Hepatocyte (in vitro differentiated cells): ENCODE measurements at regions not wholly inside any gene's neighbourhood (a gene's known extent, or its start where the extent isn't known, plus 50 kb on each side); places are given as distances from the start of the nearest gene placed in this dataset.

Source experiments
- DNase-seq: peaks from one replicate; pipeline ENCODE4 v3.0.0-alpha.2; 2016; ENCODE audit warnings: low spot score
- H2AFZ ChIP-seq: fragments of 200-600 bp; sonication (generic); 2 replicates; pipeline ENCODE4 v1.6.0; 2016; ENCODE audit warnings: antibody characterized with exemption, mild to moderate bottlenecking
- H3K27ac ChIP-seq: fragments of 200-600 bp; sonication (generic); 2 replicates; pipeline ENCODE4 v1.5.1; 2016; ENCODE audit warnings: mild to moderate bottlenecking
- H3K27me3 ChIP-seq: fragments of 200-600 bp; sonication (generic); 2 replicates; pipeline ENCODE4 v1.6.1; 2016
- H3K36me3 ChIP-seq: fragments of 200-600 bp; sonication (generic); replicated peaks from 2 replicates; pipeline ENCODE4 v1.5.1; 2016; ENCODE audit warnings: low read depth; ENCODE audit not compliant: insufficient read depth
- H3K4me1 ChIP-seq: fragments of 200-600 bp; sonication (generic); 2 replicates; pipeline ENCODE4 v1.5.1; 2016; ENCODE audit warnings: mild to moderate bottlenecking, moderate library complexity; ENCODE audit not compliant: insufficient read depth
- H3K4me2 ChIP-seq: fragments of 200-600 bp; sonication (generic); 2 replicates; pipeline ENCODE4 v1.6.0; 2016
- H3K4me3 ChIP-seq: fragments of 200-600 bp; sonication (generic); 2 replicates; pipeline ENCODE4 v1.5.1; 2016; ENCODE audit warnings: mild to moderate bottlenecking
- H3K79me2 ChIP-seq: fragments of 200-600 bp; sonication (generic); 2 replicates; pipeline ENCODE4 v1.6.0; 2017; ENCODE audit warnings: mild to moderate bottlenecking
- H3K9me2 ChIP-seq: fragments of 200-600 bp; sonication (generic); replicated peaks from 2 replicates; pipeline ENCODE4 v1.6.0; 2017; ENCODE audit warnings: mild to moderate bottlenecking; ENCODE audit not compliant: insufficient read depth
- H3K9me3 ChIP-seq: fragments of 200-600 bp; sonication (generic); 2 replicates; pipeline ENCODE4 v1.5.1; 2016; ENCODE audit warnings: low read depth, mild to moderate bottlenecking
- H4K20me1 ChIP-seq: fragments of 200-600 bp; sonication (generic); 2 replicates; pipeline ENCODE4 v1.6.0; 2016; ENCODE audit warnings: mild to moderate bottlenecking; ENCODE audit not compliant: insufficient read depth, poor library complexity, severe bottlenecking
- CTCF ChIP-seq: fragments of 200-600 bp; sonication (generic); IDR thresholded peaks from 2 replicates; pipeline ENCODE4 v1.5.1; 2016; ENCODE audit warnings: antibody characterized with exemption, mild to moderate bottlenecking; ENCODE audit not compliant: poor library complexity
- EZH2 ChIP-seq: fragments of 200-600 bp; sonication (generic); IDR thresholded peaks from 2 replicates; pipeline ENCODE4 v1.6.1; 2016; ENCODE audit warnings: antibody characterized with exemption, mild to moderate bottlenecking, borderline replicate concordance
- EZH2phosphoT487 ChIP-seq: fragments of 200-600 bp; sonication (generic); IDR thresholded peaks from one replicate; pipeline ENCODE4 v1.6.1; 2018; ENCODE audit warnings: antibody characterized with exemption, mild to moderate bottlenecking, low read depth, moderate library complexity; ENCODE audit not compliant: unreplicated experiment, severe bottlenecking
- WGBS: methylation state at CpG from one replicate; pipeline ENCODE4 v1.1.6; 2016; ENCODE audit warnings: low lambda C conversion rate; ENCODE audit errors: missing lambda C conversion rate; 5-methylcytosine and 5-hydroxymethylcytosine counted together

DNA sequence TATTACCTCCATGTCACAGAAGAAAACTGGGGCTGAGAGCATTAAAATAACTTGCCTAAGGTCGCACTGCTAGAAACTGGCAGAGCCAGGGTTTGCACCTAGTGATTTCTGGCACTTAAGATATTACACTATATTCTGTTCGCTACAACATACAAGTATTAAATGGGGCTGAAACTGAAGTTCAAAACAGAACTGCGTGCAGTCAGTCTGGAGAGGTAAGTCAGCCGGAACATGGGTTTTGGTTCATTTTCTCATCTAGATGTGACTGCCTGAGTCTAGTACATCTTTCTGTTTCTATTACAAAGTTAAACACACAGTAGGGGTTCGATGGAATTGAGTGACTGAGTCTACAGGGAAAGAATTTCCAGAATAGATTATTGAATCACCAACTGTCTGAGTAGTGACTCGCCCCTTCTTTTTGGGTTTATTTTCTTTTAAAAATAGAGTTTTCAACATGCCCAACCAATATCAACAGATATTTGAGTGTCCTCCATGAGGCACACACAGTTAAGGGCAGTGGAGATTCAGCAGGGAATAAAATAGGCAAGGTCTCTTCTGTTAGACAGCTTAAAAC is 150.8 kb downstream of the RNF152 start:
- Histone ChIP-seq H4K20me1 (no peaks in the 10 kb centered on the region), H3K36me3 (no peaks in the 10 kb centered on the region), H3K9me2 (no peaks in the 10 kb centered on the region), H3K27ac (no peak overlapping the region), H2AFZ (no peak overlapping the region), H3K4me2 (no peak overlapping the region), H3K79me2 (no peaks in the 10 kb centered on the region), H3K27me3 (no peaks in the 10 kb centered on the region), H3K9me3 (no peaks in the 10 kb centered on the region), H3K4me1 (no peaks in the 10 kb centered on the region), H3K4me3 (no peak overlapping the region)
- no peak for DNase-seq
- WGBS = 61% methylated on average over 6 of the region's 6 CpGs
- TF ChIP-seq EZH2 (no peak), EZH2phosphoT487 (no peak), CTCF (no peak)

GRCh38 chr18:61738488-61738887 is 154.3 kb downstream of the RNF152 start:
- Histone ChIP-seq H3K4me2 (no peak overlapping the region), H3K36me3 (no peaks in the 10 kb centered on the region), H4K20me1 (no peaks in the 10 kb centered on the region), H3K4me1 (peaks cover 23% of the 10 kb centered on the region), H2AFZ (no peak overlapping the region), H3K79me2 (no peaks in the 10 kb centered on the region), H3K4me3 (no peak overlapping the region), H3K9me3 (no peaks in the 10 kb centered on the region), H3K27me3 (no peaks in the 10 kb centered on the region), H3K27ac (peak overlapping the region; percentile 53), H3K9me2 (no peaks in the 10 kb centered on the region)
- no peak for TF ChIP-seq EZH2
- no peak for TF ChIP-seq CTCF
- no peak for TF ChIP-seq EZH2phosphoT487
- 79% methylated on average over 3 of the region's 3 CpGs for WGBS
- no peak for DNase-seq

DNA sequence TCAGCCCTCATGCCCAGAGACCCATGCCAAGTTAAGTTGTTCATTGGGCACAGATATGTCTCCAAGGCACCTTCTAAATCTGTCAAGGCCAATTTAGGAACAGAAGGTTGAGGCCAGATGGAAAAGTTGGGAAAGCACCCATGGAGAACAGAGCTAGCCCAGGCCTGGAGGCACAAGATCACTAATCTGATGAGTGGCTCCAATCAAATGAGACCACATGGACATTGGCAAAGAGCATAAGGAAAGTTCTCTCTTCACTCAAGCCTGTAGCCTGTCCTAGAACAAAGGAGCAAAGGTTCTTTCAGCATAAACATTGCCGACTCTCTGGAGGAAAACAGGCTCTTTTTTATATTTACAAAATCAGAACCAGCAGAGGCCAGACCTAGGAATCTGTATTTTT is 154.8 kb downstream of the RNF152 start:
- H3K36me3 ChIP-seq = no peaks in the 10 kb centered on the region
- H3K27me3 ChIP-seq = no peaks in the 10 kb centered on the region
- DNase-seq = no peak
- no peaks in the 10 kb centered on the region for H3K79me2 ChIP-seq
- no peak overlapping the region for H3K4me3 ChIP-seq
- no peaks in the 10 kb centered on the region for H4K20me1 ChIP-seq
- H3K9me2 ChIP-seq = no peaks in the 10 kb centered on the region
- TF ChIP-seq CTCF (no peak), EZH2phosphoT487 (no peak), EZH2 (no peak)
- WGBS = 72% methylated on average over 1 of the region's 1 CpG
- no peaks in the 10 kb centered on the region for H3K9me3 ChIP-seq
- H3K4me2 ChIP-seq = no peak overlapping the region
- H2AFZ ChIP-seq = no peak overlapping the region
- H3K4me1 ChIP-seq = peaks cover 24% of the 10 kb centered on the region
- H3K27ac ChIP-seq = peak overlapping the region; percentile 17
